HepG2 (cell line): ENCODE measurements at regions not wholly inside any gene's neighbourhood (a gene's known extent, or its start where the extent isn't known, plus 50 kb on each side); places are given as distances from the start of the nearest gene placed in this dataset.

Experiments
- EP300 ChIP-seq, 3 experiments: sonication (generic) in 1 of 3; formaldehyde crosslinking in 1 of 3; IDR thresholded peaks; 2 replicates each; pipeline versions ENCODE4 v1.5.1 to v1.6.1; 2011 to 2020; ENCODE audit warnings: low read depth in 2 of 3, low read length in 2 of 3, borderline replicate concordance in 1 of 3, improper control_type of control experiment in 1 of 3, mild to moderate bottlenecking in 1 of 3, missing genetic modification reagents in 1 of 3, moderate library complexity in 1 of 3
- EZH2 ChIP-seq: conservative IDR thresholded peaks from 2 replicates; pipeline ENCODE4 v1.6.1; 2012; ENCODE audit warnings: mild to moderate bottlenecking, low read depth, low read length, moderate library complexity
- GTF2F1 ChIP-seq: fragments of 150-350 bp; IDR thresholded peaks from 2 replicates; pipeline ENCODE4 v1.6.1; 2014; ENCODE audit warnings: low read length
- SRF ChIP-seq: IDR thresholded peaks from 2 replicates; pipeline ENCODE4 v1.6.1; 2011; ENCODE audit warnings: mild to moderate bottlenecking, low read depth, low read length, moderate library complexity

GRCh38 chr3:117195034-117195433, 485.5 kb downstream of the TUSC7 start:
- TF ChIP-seq GTF2F1: no peak
- no peak for TF ChIP-seq SRF
- no peak for TF ChIP-seq EZH2
- no peak for TF ChIP-seq EP300 (IDR thresholded peaks at IDR 0.05; ENCODE audit: low read depth in 2 of 2, low read length in 2 of 2)
- no peak for TF ChIP-seq EP300 (CRISPR knock-in tag; IDR thresholded peaks at IDR 0.05; ENCODE audit: borderline replicate concordance)
